RPMI7951 (cell line): ENCODE measurements at regions not wholly inside any gene's neighbourhood (a gene's known extent, or its start where the extent isn't known, plus 50 kb on each side); places are given as distances from the start of the nearest gene placed in this dataset.
"Not testable (repeated sequence)": the region's sequence is repeated elsewhere in the genome, so short reads cannot be mapped to it uniquely, and the experiment has no call there.

ENCODE experiments used
- DNase-seq: peaks from one replicate; pipeline ENCODE4 v3.0.0-alpha.2; 2012; ENCODE audit warnings: low read depth

DNA sequence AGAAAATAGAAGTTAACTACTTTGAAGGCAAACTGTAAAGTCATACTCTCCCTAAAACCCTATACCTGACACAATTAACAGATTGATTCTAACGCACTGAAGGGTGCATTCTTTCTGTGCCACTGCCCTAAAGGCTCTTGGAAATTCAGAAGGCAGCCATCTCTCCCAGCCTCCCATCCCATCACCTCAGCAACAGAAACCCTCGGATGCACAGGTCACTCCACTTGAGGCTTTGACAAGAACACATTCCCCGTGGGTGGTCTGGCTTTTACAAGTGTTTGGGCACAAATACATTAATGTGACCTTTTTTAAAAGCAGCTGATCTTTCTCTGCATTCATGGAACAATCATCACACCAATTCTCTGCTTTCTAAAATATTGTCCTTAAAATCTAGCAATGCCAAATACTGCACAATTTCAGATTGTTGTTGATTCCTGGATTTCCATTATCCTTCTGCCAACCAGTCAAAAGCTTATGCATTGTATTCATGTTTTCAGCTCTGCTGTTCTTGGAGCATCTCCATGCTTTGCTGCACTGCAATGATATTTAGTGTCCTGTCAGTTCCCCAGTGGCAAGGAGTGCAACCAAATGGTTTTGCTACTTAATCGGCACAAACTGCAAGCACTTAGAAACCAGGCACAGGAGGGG lies 175.6 kb downstream of the TMEM161B start:
- no peak for DNase-seq

DNA sequence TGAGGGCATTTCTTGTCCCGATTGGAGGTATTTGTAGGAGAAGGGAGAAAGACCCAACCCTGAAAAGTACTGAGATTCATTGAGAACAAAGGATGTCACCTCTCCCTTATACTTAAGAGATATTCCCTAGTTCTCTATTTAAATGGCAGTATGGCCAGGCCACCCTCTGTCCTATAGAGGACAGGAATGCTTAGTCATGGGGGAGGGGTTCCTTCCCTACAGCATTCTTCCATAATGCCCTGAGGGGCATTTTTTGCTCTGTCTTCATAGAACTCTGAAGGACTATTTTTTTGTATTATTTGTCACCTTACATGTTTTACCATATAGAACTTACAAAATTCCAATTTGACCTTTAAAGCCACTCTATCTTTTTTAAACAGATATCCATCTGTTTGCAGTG lies 176.3 kb downstream of the TMEM161B start:
- no peak for DNase-seq

DNA sequence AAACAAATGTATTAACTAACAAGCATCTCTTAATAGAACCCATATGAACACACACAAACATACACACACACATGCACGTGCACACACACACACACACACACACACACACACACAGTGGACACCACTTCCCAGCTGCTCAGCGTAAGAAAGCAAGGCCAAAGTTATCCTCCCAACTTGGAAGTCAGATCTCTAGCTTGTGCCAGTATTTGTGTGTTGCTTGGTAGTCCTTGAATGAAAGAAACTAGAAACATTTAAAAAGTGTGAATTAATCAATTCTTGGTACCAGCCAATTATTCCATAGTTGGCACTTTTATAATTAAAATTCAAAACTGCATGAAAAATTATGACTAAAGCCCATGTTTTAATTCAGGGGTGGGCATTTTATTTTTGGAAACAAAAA lies 178.1 kb downstream of the TMEM161B start:
- no peak for DNase-seq

DNA sequence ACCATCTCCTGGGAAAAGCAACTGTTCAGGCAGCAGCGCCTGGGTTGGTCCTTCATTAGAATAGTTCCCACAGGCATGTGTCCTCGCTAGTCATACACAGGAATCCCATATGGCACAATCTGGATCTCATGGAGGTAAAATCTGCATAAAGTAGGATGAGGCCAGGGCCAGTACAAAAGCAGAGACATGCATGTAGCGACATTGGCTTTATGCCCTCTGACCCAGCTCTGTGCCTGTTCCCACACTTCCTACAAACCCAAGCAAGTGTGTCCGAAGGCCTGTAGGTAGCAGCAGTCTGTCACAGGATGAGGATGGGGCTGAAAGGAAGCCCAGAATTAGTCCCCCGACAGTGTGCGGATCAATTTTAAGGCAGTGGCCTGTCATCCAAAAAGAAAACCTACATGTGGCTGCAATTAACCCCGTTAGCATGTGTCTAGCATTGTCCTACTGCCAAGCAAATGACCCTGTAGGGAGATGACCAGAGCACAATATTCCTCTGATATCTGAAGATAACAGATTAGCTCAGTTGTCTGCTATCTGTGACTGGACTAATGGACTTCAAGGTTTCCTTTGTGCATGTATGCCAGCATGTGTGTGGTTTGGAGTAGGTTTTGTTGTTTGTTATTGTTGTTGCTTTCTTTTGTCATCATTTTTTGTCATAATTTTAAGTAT lies 178.8 kb downstream of the TMEM161B start:
- DNase-seq = no peak

DNA sequence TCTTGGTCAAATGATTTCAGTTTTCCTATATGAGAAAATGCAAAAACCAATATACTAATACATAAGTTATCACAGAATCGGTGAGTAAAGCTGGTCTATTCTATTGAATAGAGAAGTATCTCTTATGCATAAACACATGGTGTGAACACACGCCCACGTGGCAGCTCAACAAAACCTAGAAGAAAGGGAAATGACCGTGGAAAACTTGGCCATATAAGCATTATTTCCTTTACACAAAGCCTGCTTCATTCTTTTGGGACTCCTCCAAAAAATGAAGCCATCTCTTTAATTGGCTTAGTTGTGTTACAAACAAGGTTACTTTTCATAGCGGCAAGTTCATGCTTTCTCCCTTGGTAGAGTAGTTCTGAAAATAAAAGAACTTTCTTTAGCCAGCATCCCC lies 183.2 kb downstream of the TMEM161B start:
- DNase-seq = no peak

DNA sequence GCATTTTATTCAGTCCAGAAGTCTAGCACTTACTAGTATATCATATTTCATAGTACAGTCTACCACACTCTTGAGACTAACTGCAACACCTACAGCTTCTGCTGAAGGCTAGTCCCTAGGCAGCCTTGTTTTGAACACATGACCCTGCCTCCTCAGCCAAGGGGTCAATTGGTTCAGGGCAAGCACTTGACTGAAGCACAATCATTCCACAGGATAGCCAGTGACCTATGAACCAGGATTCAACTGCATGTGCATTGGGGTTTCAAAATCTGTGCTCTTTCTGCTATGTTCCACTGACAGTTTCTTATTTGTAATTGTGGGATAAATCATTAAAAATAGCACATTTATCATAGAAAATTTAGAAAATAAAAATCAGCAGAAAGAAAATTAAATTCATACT lies 186.8 kb downstream of the TMEM161B start:
- no peak for DNase-seq

DNA sequence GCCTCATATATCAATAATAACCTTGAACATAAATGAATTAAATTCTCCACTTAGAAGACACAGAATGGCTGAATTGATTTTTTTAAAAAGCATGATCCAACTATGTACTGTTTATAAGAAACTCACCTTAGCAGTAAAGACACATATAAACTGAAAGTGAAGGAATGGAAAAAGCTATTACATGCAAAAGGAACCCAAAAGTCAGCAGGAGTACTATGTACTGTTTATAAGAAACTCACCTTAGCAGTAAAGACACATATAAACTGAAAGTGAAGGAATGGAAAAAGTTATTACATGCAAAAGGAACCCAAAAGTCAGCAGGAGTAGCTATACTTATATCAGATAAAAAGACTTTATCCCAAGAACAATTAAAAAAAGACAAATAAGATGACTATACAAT lies 204.8 kb downstream of the TMEM161B start:
- DNase-seq = no peak

DNA sequence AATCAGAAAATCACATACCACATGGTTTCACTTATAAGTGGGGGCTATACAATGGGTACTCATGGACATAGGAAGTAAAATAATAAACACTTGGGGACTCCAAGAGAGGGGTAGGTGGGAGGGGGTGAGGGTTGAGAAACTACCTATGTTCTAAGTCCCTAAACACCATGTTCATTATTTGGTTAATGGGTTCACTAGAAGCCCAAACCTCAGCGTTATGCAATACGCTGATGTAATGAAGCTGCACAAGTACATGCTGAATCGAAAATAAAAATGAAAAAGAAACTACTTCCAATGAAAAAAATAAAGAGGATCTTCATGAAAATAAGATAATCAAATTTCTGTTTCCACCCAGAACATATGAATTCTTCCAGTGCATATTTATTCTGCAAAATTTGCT lies 208.5 kb downstream of the TMEM161B start:
- no peak for DNase-seq

DNA sequence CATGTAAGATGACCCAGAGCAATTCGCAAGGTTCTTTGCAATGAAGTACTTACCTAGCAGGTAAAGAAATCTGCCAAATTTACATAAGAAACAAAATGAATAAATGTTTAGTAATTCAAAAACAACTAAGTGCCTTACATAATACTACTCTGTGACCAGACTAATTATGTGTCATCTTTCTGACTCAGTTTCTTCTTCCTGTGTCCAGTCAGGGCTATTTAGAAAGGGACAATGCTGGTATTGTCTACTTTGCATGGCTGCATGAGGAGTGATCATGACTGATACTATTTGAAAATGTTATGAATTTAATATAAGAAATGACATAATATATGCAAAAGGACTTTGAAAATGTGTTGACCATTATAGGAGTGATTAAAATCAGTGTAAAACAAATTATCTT lies 210.0 kb downstream of the TMEM161B start:
- DNase-seq = peak; percentile 6

DNA sequence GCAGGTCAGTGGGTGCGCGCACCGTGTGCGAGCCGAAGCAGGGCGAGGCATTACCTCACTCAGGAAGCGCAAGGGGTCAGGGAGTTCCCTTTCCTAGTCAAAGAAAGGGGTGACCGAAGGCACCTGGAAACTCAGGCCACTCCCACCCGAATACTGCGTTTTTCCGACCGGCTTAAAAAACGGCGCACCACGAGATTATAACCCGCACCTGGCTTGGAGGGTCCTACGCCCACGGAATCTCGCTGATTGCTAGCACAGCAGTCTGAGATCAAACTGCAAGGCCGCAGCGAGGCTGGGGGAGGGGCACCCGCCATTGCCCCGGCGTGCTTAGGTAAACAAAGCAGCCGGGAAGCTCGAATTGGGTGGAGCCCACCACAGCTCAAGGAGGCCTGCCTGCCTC lies 216.2 kb downstream of the TMEM161B start:
- not testable (repeated sequence) for DNase-seq

DNA sequence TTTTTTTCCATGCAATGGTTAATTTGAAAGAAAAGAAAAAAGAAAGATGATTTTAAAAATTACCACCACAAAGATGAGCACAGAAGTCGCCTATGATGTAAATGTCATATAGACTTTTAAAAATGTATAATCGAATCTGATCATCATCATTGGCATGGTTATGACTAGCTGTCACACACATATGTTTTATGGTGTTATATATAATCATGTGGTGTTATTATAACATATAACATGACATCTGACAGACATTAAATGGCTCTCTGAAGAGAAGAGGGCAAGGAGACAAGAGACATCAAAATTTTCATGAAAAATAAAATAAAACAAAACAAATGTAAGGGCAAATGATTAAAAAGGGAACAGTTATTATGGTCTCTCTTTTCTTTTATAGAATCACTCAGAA lies 217.5 kb downstream of the TMEM161B start:
- no peak for DNase-seq

DNA sequence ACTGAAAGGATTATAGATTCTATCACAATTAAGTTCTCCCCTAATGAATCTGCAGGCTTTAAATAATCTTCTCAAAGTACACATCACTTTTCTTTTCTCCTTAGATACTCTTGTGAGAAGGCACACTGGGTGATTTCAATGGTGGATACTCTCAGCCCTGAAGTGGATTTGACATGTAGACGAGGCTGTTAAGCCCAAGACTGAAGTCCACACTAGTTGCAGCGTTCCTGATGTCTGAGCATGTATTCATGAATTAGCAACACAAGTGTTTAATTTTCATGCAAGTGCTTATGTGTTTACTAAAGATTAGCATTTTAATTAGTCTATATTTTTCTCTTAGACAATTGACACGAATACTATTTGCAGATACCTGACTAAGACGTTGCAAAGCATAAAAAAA lies 218.9 kb downstream of the TMEM161B start:
- DNase-seq = no peak

DNA sequence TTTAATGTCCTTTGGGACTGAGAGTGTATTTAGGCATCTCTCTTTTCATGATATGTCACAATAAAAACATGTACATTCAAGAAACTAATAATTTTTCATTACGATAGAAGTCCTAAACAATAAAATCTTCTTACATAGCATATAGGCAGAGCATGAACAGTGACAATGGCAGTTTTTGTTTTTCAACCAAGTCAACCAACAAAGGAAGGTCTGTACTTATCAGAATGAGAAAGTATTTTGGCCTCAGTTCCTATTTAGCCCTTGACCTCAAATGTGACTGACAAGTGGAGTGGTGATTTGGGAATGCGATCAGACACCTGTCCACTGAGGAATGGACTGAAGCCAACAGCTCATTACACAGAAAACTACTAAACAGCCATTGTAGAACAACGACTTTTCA lies 219.5 kb downstream of the TMEM161B start:
- DNase-seq = no peak

DNA sequence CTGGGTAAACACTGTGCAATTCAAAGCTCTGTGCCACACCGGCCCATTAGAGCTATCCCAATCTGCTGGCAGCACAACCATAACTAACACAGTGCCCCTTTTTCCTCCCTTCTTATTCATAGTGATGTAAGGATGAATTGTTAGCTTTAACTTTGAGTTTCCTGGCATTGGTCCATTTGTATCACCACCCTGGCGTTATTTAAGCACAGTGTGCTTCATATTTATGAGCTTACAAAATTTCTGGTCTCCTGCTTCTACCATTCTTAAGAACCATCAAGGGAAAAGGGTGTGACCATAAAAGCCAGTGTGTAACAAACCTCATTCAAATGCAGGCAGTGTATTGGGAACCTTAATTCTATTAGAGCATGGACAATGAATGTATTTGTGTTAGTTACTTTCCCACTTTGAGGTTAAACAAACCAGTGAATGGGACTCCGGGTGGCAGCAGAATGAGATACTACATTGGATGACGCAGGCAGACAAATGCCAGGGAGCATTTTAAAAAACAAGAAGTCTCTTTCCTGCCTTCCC lies 222.6 kb downstream of the TMEM161B start:
- peak; percentile 20 for DNase-seq

DNA sequence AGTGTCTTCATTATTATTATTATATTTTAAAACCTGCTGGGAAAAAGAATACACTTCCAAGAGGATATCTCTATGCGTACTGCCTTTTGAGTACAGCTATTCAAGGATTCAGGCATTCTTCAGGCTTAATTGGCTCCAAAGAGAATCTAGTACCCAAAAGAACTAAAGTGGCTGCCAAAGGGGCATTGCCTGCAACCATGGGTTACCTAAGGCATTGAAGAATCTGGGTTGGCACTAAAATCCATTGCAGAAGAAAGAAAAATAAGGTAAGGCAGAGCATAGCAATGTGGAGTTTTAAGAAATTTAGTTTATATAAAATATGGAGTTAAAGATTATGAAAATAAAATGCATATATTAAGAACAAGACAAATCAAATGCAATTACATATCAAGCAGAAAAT lies 223.5 kb downstream of the TMEM161B start:
- no peak for DNase-seq

DNA sequence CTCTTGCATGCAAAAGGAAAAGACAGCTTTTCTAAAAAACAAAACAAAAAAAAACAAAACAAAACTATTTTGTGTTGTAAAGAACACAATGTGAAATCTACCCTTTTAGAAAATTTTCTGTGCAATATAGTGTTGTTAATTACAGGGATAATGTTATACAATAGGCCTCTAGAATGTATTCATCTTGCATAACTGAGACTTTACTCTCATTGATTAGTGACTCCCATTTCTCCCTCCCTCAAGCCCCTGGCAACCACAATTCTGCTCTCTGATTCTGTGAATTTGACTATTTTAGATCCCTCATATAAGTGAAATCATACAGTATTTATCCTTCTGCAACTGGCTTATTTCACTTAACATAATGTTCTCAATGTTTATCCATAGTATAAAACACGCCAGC lies 234.1 kb downstream of the TMEM161B start:
- DNase-seq = no peak

DNA sequence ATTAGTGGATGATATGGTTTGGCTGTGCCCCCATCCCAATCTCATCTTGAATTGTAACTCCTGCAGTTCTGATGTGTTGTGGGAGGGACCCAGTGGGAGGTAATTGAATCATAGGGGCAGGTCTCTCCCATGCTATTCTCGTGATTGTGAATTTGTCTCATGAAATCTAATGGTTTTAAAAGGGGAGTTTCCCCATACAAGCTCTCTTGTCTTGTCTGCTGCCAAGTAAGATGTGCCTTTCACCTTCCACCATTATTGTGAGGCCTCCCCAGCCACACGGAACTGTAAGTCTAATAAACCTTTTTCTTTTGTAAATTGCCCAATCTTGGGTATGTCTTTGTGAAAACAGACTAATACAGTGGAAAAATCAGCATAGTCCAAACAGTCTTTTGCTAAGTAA lies 235.5 kb downstream of the TMEM161B start:
- DNase-seq = no peak

DNA sequence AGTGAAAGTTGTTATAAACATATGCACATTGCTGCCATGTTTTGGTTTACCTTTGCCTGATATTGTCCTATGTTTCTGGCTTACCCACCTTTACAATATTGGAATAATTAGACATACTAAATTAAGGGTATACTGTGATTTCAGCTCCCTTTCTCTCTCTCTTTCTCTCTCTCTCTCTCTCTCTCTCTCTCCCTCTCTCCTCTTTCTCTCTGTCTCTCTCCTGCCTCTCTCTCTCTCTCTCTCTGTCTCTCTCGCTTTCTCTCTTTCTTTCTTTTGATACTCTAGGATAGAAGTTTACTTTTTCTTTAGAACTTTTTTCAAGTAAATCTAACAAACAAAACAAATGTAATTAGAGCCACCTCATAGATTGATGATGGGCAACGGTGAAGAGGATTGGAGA lies 239.6 kb downstream of the TMEM161B start:
- DNase-seq = no peak

DNA sequence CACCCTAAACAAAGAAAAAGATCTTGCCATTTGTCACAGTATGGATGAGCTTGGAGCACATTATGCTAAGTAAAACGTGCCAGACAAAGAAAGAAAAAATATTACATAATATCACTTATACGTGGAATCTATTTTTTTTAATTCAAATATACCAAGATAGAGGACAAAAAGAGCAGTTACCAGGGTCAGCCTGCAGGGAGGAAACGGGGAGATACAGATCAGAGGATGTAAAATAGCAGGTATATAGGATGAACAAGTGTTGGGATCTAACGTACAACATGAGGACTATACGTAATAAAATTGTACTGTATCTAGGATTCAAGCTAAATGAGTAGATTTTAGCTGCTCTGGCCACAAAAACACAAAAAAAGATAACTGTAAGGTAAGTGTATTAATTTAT lies 247.5 kb downstream of the TMEM161B start:
- DNase-seq = no peak

DNA sequence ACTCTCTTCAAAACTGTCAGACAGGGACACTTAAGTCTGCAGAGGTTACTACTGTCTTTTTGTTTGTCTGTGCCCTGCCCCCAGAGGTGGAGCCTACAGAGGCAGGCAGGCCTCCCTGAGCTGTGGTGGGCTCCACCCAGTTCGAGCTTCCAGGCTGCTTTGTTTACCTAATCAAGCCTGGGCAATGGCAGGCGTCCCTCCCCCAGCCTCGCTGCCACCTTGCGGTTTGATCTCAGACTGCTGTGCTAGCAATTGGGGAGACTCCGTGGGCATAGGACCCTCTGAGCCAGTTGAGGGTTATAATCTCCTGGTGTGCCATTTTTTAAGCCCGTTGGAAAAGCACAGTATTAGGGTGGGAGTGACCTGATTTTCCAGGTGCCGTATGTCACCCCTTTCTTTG lies 253.7 kb downstream of the TMEM161B start:
- not testable (repeated sequence) for DNase-seq

DNA sequence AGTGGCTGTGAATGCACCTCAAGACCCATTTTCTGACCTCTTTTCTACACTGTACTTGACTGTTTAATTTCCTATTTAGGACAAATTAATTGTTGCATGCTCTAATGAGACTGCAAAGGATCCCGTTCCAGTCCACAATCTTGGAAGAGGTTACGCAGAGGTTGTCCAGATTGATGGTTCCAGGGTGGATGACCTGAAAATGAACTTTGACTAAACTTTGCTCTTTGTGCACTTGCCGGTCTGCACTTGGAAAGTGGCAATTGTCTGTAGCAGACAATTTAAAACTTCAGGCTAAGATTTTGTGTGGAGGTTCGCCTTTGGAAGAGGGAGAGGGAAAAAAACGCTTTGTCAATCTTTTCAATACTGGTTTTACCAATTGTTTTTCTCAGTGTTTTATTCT lies 267.8 kb downstream of the TMEM161B start:
- DNase-seq = no peak

DNA sequence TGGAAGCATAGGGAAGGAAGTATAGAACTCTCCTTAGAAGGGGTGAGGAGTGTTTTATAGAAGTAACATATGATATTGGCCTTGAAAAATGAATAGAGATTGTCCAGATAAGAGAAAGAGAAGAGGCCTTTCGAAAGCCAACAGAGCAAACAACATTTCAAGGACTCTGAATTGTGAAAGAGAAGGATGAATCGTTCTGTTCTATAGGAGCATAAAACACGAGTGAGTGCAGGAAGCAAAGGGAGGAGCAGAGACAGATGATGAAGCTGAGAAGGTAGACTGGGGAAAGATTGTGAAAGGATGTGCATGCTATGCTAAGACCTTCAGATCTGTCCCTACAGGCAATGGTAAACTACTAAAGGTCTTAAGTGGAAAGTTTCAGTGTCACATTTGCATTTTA lies 271.0 kb downstream of the TMEM161B start:
- no peak for DNase-seq

DNA sequence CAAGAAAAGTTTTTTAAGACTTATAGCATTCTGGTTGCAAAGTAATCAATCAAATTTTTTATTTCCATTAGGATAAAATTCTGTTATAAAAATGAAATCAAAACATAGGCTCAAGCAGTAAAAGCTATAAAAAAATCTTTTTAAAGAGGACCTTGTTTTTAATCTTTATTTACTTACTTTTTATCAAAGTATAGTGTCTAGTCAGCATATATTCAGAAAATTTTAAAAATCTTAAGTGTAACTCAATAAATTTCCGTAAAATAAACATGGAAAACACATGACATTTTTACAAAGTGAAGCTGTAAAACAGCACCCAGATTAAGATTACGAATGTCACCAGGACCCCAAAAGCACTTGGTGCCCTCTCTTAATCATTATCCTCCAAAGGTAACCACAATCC lies 302.4 kb downstream of the TMEM161B start:
- DNase-seq = no peak

DNA sequence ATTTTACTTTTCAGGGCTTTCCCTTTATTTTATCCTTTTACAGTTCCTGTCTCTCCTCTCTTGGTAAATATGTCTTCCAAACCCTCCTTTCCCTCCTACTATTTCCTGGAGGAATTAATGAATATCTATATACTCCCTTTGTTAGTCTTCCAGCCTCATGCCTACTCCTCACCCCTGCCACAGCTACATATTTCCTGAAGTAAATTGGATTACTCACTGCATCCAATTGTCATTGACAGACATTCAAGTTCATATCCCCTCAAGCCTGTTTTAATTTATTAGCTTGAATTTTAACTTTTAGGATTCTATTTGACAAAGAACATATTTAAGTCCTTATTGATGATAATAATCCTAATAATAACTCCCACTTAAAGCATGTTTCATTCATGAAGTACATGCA lies 314.5 kb downstream of the TMEM161B start:
- DNase-seq = no peak
